ENCODE measurements at regions not wholly inside any gene's neighbourhood (a gene's known extent, or its start where the extent isn't known, plus 50 kb on each side); places are given as distances from the start of the nearest gene placed in this dataset.

DNA sequence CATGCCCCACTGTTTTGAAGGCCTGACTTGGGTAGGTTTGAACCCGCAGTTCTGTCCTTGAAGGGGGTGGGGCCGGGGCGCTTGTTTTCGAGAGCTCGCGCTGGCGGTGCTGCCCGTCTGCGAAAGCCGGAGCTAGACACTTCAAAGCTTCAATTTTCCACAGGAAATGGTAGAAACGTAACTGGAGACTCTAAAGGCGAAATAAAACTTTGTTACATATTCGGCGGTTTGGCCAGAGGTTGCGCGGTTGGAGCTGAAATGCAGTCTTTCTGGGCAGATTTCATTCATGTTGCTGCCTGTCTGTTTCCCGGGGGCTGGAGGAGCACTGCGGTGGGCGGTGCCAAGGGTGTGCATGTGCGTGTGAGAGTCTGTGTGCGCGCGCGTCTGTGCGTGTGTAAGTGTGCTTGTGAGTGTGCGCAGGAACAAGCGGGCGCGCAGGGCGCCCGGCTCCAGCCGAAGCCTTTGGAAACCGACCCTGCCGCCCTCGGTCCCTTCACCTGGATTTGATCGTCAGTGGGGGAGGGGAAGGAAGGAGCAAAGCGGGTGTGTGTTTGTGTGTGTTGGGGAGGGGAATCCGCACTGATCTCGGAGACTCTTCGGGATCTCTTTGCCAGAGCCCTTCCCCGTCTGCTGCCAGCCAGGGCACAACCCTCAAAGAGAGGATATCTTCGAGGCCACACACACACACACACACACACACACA lies 227.7 kb upstream of the CRY1 start (continued):
- TF ChIP-seq, protein P1, sequence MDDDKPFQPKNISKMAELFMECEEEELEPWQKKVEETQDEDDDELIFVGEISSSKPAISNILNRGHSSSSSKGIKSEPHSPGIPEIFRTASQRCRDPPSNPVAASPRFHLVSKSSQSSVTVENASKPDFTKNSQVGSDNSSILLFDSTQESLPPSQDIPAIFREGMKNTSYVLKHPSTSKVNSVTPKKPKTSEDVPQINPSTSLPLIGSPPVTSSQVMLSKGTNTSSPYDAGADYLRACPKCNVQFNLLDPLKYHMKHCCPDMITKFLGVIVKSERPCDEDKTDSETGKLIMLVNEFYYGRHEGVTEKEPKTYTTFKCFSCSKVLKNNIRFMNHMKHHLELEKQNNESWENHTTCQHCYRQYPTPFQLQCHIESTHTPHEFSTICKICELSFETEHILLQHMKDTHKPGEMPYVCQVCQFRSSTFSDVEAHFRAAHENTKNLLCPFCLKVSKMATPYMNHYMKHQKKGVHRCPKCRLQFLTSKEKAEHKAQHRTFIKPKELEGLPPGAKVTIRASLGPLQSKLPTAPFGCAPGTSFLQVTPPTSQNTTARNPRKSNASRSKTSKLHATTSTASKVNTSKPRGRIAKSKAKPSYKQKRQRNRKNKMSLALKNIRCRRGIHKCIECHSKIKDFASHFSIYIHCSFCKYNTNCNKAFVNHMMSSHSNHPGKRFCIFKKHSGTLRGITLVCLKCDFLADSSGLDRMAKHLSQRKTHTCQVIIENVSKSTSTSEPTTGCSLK (tag by site-specific recombination; IDR thresholded peaks at IDR 0.05): no peak
- TF ChIP-seq PRDM1 (tag by site-specific recombination; IDR thresholded peaks at IDR 0.05) (peak; percentile 6; the same call in 1 of the 2 replicates), ZNF549 (tag by site-specific recombination; IDR thresholded peaks at IDR 0.05) (no peak), IKZF3 (tag by site-specific recombination; IDR thresholded peaks at IDR 0.05) (0 out of 2 replicates have a peak, but pooled peaks have one; percentile 11), ZXDB (tag by site-specific recombination; IDR thresholded peaks at IDR 0.05) (peak; percentile 42), ZNF354C (tag by site-specific recombination; IDR thresholded peaks at IDR 0.05; ENCODE audit: borderline replicate concordance, low read depth) (no peak), ZNF776 (tag by site-specific recombination; IDR thresholded peaks at IDR 0.05; ENCODE audit: borderline replicate concordance) (no peak), EGR2 (tag by site-specific recombination; IDR thresholded peaks at IDR 0.05; ENCODE audit: low read depth) (peak; percentile 58), ZNF121 (tag by site-specific recombination; IDR thresholded peaks at IDR 0.05) (no peak), ZNF473 (tag by site-specific recombination; IDR thresholded peaks at IDR 0.05) (no peak), ZNF626 (tag by site-specific recombination; IDR thresholded peaks at IDR 0.05) (no peak), ZNF114 (tag by site-specific recombination; IDR thresholded peaks at IDR 0.05) (no peak), HOXA7 (CRISPR knock-in tag; IDR thresholded peaks at IDR 0.05; ENCODE audit: borderline replicate concordance) (no peak), TCF7L2 (IDR thresholded peaks at IDR 0.05; ENCODE audit: borderline replicate concordance, low read depth, low read length) (no peak), KLF8 (tag by site-specific recombination; IDR thresholded peaks at IDR 0.05) (0 out of 2 replicates have a peak, but pooled peaks have one; percentile 44), ZNF416 (tag by site-specific recombination; IDR thresholded peaks at IDR 0.05) (no peak), KLF16 (tag by site-specific recombination; IDR thresholded peaks at IDR 0.05) (peak; percentile 53; the same call in 1 of the 2 replicates), ZIC2 (tag by site-specific recombination; IDR thresholded peaks at IDR 0.05) (no peak), ZNF433 (tag by site-specific recombination; IDR thresholded peaks at IDR 0.05; ENCODE audit: low read depth) (no peak), MEIS1 (CRISPR knock-in tag; IDR thresholded peaks at IDR 0.05; ENCODE audit: borderline replicate concordance) (no peak)
- TF ChIP-seq, protein P2, sequence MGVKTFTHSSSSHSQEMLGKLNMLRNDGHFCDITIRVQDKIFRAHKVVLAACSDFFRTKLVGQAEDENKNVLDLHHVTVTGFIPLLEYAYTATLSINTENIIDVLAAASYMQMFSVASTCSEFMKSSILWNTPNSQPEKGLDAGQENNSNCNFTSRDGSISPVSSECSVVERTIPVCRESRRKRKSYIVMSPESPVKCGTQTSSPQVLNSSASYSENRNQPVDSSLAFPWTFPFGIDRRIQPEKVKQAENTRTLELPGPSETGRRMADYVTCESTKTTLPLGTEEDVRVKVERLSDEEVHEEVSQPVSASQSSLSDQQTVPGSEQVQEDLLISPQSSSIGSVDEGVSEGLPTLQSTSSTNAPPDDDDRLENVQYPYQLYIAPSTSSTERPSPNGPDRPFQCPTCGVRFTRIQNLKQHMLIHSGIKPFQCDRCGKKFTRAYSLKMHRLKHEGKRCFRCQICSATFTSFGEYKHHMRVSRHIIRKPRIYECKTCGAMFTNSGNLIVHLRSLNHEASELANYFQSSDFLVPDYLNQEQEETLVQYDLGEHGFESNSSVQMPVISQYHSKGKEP (tag by site-specific recombination; IDR thresholded peaks at IDR 0.05): no peak
- TF ChIP-seq, protein P3, sequence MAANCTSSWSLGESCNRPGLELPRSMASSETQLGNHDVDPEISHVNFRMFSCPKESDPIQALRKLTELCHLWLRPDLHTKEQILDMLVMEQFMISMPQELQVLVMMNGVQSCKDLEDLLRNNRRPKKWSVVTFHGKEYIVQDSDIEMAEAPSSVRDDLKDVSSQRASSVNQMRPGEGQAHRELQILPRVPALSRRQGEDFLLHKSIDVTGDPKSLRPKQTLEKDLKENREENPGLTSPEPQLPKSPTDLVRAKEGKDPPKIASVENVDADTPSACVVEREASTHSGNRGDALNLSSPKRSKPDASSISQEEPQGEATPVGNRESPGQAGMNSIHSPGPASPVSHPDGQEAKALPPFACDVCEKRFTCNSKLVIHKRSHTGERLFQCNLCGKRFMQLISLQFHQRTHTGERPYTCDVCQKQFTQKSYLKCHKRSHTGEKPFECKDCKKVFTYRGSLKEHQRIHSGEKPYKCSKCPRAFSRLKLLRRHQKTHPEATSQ (tag by site-specific recombination; IDR thresholded peaks at IDR 0.05): no peak
- TF ChIP-seq, protein P4, sequence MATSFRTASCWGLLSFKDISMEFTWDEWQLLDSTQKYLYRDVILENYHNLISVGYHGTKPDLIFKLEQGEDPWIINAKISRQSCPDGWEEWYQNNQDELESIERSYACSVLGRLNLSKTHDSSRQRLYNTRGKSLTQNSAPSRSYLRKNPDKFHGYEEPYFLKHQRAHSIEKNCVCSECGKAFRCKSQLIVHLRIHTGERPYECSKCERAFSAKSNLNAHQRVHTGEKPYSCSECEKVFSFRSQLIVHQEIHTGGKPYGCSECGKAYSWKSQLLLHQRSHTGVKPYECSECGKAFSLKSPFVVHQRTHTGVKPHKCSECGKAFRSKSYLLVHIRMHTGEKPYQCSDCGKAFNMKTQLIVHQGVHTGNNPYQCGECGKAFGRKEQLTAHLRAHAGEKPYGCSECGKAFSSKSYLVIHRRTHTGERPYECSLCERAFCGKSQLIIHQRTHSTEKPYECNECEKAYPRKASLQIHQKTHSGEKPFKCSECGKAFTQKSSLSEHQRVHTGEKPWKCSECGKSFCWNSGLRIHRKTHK (tag by site-specific recombination; IDR thresholded peaks at IDR 0.05): no peak
- TF ChIP-seq, protein P5, sequence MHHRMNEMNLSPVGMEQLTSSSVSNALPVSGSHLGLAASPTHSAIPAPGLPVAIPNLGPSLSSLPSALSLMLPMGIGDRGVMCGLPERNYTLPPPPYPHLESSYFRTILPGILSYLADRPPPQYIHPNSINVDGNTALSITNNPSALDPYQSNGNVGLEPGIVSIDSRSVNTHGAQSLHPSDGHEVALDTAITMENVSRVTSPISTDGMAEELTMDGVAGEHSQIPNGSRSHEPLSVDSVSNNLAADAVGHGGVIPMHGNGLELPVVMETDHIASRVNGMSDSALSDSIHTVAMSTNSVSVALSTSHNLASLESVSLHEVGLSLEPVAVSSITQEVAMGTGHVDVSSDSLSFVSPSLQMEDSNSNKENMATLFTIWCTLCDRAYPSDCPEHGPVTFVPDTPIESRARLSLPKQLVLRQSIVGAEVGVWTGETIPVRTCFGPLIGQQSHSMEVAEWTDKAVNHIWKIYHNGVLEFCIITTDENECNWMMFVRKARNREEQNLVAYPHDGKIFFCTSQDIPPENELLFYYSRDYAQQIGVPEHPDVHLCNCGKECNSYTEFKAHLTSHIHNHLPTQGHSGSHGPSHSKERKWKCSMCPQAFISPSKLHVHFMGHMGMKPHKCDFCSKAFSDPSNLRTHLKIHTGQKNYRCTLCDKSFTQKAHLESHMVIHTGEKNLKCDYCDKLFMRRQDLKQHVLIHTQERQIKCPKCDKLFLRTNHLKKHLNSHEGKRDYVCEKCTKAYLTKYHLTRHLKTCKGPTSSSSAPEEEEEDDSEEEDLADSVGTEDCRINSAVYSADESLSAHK (tag by site-specific recombination; IDR thresholded peaks at IDR 0.05): no peak
- TF ChIP-seq, protein P6, sequence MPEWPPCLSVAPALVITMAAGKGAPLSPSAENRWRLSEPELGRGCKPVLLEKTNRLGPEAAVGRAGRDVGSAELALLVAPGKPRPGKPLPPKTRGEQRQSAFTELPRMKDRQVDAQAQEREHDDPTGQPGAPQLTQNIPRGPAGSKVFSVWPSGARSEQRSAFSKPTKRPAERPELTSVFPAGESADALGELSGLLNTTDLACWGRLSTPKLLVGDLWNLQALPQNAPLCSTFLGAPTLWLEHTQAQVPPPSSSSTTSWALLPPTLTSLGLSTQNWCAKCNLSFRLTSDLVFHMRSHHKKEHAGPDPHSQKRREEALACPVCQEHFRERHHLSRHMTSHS (tag by site-specific recombination; IDR thresholded peaks at IDR 0.05): no peak
- TF ChIP-seq, protein P7, sequence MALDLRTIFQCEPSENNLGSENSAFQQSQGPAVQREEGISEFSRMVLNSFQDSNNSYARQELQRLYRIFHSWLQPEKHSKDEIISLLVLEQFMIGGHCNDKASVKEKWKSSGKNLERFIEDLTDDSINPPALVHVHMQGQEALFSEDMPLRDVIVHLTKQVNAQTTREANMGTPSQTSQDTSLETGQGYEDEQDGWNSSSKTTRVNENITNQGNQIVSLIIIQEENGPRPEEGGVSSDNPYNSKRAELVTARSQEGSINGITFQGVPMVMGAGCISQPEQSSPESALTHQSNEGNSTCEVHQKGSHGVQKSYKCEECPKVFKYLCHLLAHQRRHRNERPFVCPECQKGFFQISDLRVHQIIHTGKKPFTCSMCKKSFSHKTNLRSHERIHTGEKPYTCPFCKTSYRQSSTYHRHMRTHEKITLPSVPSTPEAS (tag by site-specific recombination; IDR thresholded peaks at IDR 0.05): peak; percentile 87
- TF ChIP-seq, protein P8, sequence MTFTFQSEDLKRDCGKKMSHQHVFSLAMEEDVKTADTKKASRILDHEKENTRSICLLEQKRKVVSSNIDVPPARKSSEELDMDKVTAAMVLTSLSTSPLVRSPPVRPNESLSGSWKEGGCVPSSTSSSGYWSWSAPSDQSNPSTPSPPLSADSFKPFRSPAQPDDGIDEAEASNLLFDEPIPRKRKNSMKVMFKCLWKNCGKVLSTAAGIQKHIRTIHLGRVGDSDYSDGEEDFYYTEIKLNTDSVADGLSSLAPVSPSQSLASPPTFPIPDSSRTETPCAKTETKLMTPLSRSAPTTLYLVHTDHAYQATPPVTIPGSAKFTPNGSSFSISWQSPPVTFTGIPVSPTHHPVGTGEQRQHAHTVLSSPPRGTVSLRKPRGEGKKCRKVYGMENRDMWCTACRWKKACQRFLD (tag by site-specific recombination; IDR thresholded peaks at IDR 0.05): no peak
